Endothelial cell of umbilical vein (primary cell): ENCODE measurements at regions not wholly inside any gene's neighbourhood (a gene's known extent, or its start where the extent isn't known, plus 50 kb on each side); places are given as distances from the start of the nearest gene placed in this dataset.

Experiments
- CTCF ChIP-seq, 2 donors: IDR thresholded peaks; 1 replicate in 1 of 2; 2 replicates in 1 of 2; pipeline ENCODE4 v1.5.1; 2011; ENCODE audit warnings: low read length in 2 of 2, mild to moderate bottlenecking in 2 of 2, moderate library complexity in 2 of 2, control low read depth in 1 of 2, inconsistent platforms in 1 of 2, low read depth in 1 of 2; ENCODE audit not compliant: insufficient read depth in 1 of 2; ENCODE audit errors: extremely low read depth in 1 of 2
- EZH2 ChIP-seq: IDR thresholded peaks from 2 replicates; pipeline ENCODE4 v1.6.1; 2012; ENCODE audit warnings: borderline replicate concordance, low read depth, mild to moderate bottlenecking, moderate library complexity, low read length, inconsistent platforms; ENCODE audit not compliant: severe bottlenecking
- FOS ChIP-seq: IDR thresholded peaks from 2 replicates; pipeline ENCODE4 v1.6.1; 2011; ENCODE audit warnings: mild to moderate bottlenecking, low read length, moderate library complexity, borderline replicate concordance; ENCODE audit not compliant: insufficient read depth
- POLR2AphosphoS5 ChIP-seq: IDR thresholded peaks from 2 replicates; pipeline ENCODE4 v1.6.1; 2012; ENCODE audit warnings: low read depth, mild to moderate bottlenecking, control low read depth, low read length, moderate library complexity; ENCODE audit not compliant: insufficient read depth

GRCh38 chr10:21053953-21054690, 157.0 kb upstream of the NEBL start:
- TF ChIP-seq CTCF (IDR thresholded peaks at IDR 0.05; ENCODE audit: extremely low read depth in 1 of 2, insufficient read depth in 1 of 2, low read depth in 1 of 2, low read length in 2 of 2) (no peak), EZH2 (no peak), POLR2AphosphoS5 (no peak), FOS (no peak)
